ENCODE measurements at regions not wholly inside any gene's neighbourhood (a gene's known extent, or its start where the extent isn't known, plus 50 kb on each side); places are given as distances from the start of the nearest gene placed in this dataset.
A peak's percentile ranks its signal among the peaks of the same experiment; 100 is the strongest.

GRCh38 chr1:214216779-214217178 lies 64.2 kb upstream of the SMYD2 start:
- TF ChIP-seq CTCF (optimal IDR thresholded peaks at IDR 0.05 in 1 of 3, IDR thresholded peaks at IDR 0.05 in 1 of 3, conservative IDR thresholded peaks at IDR 0.05 in 1 of 3; ENCODE audit: extremely low read depth in 1 of 3, insufficient read depth in 2 of 3, low read length in 3 of 3) = no peak
- TF ChIP-seq EZH2 (IDR thresholded peaks at IDR 0.05; ENCODE audit: low read length) = no peak
- dilution Hi-C loops (cut with MboI; ENCODE audit: extremely low pct_ligation_motif_present, low sequenced_read_pairs) = no loop called here
- DNase-seq (ENCODE audit: low read depth, low spot score) = no peak
- Histone ChIP-seq H3K9me3 (ENCODE audit: control insufficient read depth, low read depth, low read length) (no peaks in the 10 kb centered on the region), H3K4me2 (ENCODE audit: control insufficient read depth, extremely low read depth, insufficient read depth, low read depth, low read length) (peak overlapping the region; percentile 35), H3K9ac (ENCODE audit: control insufficient read depth, extremely low read depth, insufficient read depth, low read length) (no peak overlapping the region), H3K27ac (ENCODE audit: control insufficient read depth, insufficient read depth, low read length) (peak overlapping the region; percentile 24), H3K4me1 (ENCODE audit: control insufficient read depth, extremely low read depth, insufficient read depth, low read length) (peaks cover 56% of the 10 kb centered on the region), H3K36me3 (ENCODE audit: control insufficient read depth in 2 of 2, extremely low read depth in 1 of 2, insufficient read depth in 2 of 2, low read length in 2 of 2) (no peaks in the 10 kb centered on the region), H3K9me1 (ENCODE audit: control insufficient read depth, extremely low read depth, insufficient read depth, low read length) (no peaks in the 10 kb centered on the region), H3K27me3 (ENCODE audit: control insufficient read depth, extremely low read depth, insufficient read depth, low read length) (no peaks in the 10 kb centered on the region), H3K79me2 (ENCODE audit: control insufficient read depth, insufficient read depth, low read length) (no peaks in the 10 kb centered on the region), H2AFZ (ENCODE audit: control insufficient read depth, low read length) (peak overlapping the region; percentile 41), H3K4me3 (ENCODE audit: control insufficient read depth in 2 of 3, extremely low read depth in 1 of 3, insufficient read depth in 2 of 3, low read depth in 1 of 3, low read length in 3 of 3) (peak overlapping the region in 1 of 3 experiments; percentile 27), H4K20me1 (ENCODE audit: control insufficient read depth, extremely low read depth, insufficient read depth, low read length) (no peaks in the 10 kb centered on the region)
- peak; percentile 94 for FAIRE-seq

GRCh38 chr1:214219902-214220301 lies 61.1 kb upstream of the SMYD2 start:
- H3K9me3 ChIP-seq (ENCODE audit: control insufficient read depth, low read depth, low read length) = no peaks in the 10 kb centered on the region
- no peak overlapping the region for H3K4me3 ChIP-seq (ENCODE audit: control insufficient read depth in 2 of 3, extremely low read depth in 1 of 3, insufficient read depth in 2 of 3, low read depth in 1 of 3, low read length in 3 of 3)
- H3K9ac ChIP-seq (ENCODE audit: control insufficient read depth, extremely low read depth, insufficient read depth, low read length) = no peak overlapping the region
- no peaks in the 10 kb centered on the region for H4K20me1 ChIP-seq (ENCODE audit: control insufficient read depth, extremely low read depth, insufficient read depth, low read length)
- H3K27ac ChIP-seq (ENCODE audit: control insufficient read depth, insufficient read depth, low read length) = no peak overlapping the region
- dilution Hi-C loops (cut with MboI; ENCODE audit: extremely low pct_ligation_motif_present, low sequenced_read_pairs) = no loop called here
- DNase-seq (ENCODE audit: low read depth, low spot score) (no peak), FAIRE-seq (peak; percentile 44)
- H3K27me3 ChIP-seq (ENCODE audit: control insufficient read depth, extremely low read depth, insufficient read depth, low read length) = no peaks in the 10 kb centered on the region
- H3K9me1 ChIP-seq (ENCODE audit: control insufficient read depth, extremely low read depth, insufficient read depth, low read length) = no peaks in the 10 kb centered on the region
- H3K36me3 ChIP-seq (ENCODE audit: control insufficient read depth in 2 of 2, extremely low read depth in 1 of 2, insufficient read depth in 2 of 2, low read length in 2 of 2) = no peaks in the 10 kb centered on the region
- no peaks in the 10 kb centered on the region for H3K79me2 ChIP-seq (ENCODE audit: control insufficient read depth, insufficient read depth, low read length)
- TF ChIP-seq CTCF (optimal IDR thresholded peaks at IDR 0.05 in 1 of 3, IDR thresholded peaks at IDR 0.05 in 1 of 3, conservative IDR thresholded peaks at IDR 0.05 in 1 of 3; ENCODE audit: extremely low read depth in 1 of 3, insufficient read depth in 2 of 3, low read length in 3 of 3) = no peak
- TF ChIP-seq EZH2 (IDR thresholded peaks at IDR 0.05; ENCODE audit: low read length) = no peak
- H3K4me1 ChIP-seq (ENCODE audit: control insufficient read depth, extremely low read depth, insufficient read depth, low read length) = peaks cover 34% of the 10 kb centered on the region
- H3K4me2 ChIP-seq (ENCODE audit: control insufficient read depth, extremely low read depth, insufficient read depth, low read depth, low read length) = no peak overlapping the region
- no peak overlapping the region for H2AFZ ChIP-seq (ENCODE audit: control insufficient read depth, low read length)

Data from keratinocyte (primary cell).